ENCODE measurements at regions not wholly inside any gene's neighbourhood (a gene's known extent, or its start where the extent isn't known, plus 50 kb on each side); places are given as distances from the start of the nearest gene placed in this dataset.

DNA sequence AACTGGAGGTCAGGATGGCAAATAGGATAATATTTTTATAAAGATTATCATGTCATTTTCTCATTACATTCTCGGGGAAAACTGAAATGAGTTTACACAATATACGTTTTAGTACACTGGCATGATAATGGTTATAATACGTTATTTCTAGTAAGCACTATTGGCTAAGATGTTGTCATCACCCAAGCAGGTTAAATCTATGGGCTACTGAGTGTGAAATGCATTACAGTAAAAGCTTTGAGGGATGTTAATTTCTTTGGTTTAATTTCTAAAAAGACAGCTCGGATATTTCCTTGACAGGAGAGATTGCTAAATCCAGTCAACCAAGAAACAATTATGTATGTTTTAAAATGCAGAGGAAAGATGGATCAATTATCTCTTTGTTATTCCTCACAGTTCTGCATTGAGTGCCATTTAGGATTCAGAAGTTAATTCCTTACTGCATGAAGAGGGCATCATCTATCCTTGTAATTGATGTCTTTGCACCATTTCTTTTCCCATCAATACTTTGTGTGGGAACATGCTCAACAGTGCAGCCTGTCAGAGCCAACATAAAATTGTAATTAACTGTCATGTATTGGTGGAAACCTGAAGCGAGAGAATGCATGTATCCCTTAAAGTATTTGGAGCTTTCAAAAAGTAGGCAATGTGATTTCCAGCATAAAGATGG is 222.4 kb upstream of the ZP4 start:
- no peak overlapping the region for H3K4me3 ChIP-seq (ENCODE audit: low read depth, low read length)
- TF ChIP-seq, protein P1, sequence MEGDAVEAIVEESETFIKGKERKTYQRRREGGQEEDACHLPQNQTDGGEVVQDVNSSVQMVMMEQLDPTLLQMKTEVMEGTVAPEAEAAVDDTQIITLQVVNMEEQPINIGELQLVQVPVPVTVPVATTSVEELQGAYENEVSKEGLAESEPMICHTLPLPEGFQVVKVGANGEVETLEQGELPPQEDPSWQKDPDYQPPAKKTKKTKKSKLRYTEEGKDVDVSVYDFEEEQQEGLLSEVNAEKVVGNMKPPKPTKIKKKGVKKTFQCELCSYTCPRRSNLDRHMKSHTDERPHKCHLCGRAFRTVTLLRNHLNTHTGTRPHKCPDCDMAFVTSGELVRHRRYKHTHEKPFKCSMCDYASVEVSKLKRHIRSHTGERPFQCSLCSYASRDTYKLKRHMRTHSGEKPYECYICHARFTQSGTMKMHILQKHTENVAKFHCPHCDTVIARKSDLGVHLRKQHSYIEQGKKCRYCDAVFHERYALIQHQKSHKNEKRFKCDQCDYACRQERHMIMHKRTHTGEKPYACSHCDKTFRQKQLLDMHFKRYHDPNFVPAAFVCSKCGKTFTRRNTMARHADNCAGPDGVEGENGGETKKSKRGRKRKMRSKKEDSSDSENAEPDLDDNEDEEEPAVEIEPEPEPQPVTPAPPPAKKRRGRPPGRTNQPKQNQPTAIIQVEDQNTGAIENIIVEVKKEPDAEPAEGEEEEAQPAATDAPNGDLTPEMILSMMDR (IDR thresholded peaks at IDR 0.05; ENCODE audit: insufficient read depth, low read depth, low read length), result no peak
- no peak for DNase-seq (ENCODE audit: low read depth)

DNA sequence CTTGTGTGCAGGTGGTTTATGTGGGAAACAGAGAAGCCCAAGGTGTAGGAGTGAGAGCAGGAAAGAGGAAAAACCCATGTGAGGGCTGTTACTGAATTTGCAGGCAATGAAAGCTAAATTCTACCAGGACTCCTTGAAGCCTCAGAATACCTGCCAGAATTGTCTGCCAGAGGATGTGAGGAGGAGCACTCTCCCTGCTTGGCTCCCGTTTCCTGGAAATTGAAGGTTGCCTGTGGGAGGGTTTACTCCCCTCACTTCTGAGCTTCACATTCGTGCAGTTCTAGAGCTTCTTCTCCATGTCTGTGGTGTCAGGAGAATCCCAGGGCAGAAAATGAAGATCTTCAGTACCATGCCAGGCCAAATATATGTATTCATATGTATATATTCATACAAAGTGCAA is 220.8 kb upstream of the ZP4 start:
- TF ChIP-seq, protein P1 (IDR thresholded peaks at IDR 0.05; ENCODE audit: insufficient read depth, low read depth, low read length), result no peak
- no peak overlapping the region for H3K4me3 ChIP-seq (ENCODE audit: low read depth, low read length)
- no peak for DNase-seq (ENCODE audit: low read depth)

DNA sequence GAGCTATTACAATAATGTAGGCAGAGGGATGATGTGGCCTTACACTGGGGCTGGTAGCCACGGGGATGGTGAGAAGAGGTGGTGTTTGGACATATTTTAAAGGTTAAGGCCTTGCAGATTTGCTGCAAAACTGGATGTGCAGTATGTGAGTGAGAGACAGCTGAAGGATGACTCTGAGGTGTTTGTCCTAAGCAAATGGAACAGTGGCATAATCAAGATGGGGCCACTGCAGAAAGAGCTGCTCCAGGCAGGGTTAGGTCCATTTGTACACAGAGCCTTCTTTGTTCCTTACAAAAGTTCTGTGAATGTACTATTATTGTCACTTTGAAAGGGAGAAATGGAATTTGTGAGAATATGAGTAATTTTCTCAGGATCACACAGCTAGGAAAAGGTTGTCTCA is 220.4 kb upstream of the ZP4 start:
- TF ChIP-seq, protein P1 (IDR thresholded peaks at IDR 0.05; ENCODE audit: insufficient read depth, low read depth, low read length), result no peak
- DNase-seq (ENCODE audit: low read depth), result no peak
- H3K4me3 ChIP-seq (ENCODE audit: low read depth, low read length), result no peak overlapping the region

DNA sequence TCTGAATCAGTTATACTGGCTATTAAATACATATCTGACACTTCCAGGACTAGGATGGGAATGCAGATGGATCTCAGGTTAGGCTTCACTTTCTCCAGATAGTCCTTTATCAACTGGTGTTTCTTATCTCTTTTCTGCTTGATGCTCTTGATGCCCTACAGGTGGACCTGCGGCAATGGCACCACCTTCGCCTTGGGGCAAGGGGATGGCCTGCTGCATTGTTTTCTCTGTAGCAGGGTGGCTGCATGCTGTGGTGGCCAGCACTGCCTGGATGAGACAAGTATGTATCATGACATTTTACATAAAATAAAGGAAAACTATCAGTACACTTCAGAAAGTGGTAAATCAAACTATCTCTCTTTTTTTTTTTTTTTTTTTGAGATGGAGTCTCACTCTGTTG is 217.7 kb upstream of the ZP4 start:
- TF ChIP-seq, protein P1 (IDR thresholded peaks at IDR 0.05; ENCODE audit: insufficient read depth, low read depth, low read length), result no peak
- H3K4me3 ChIP-seq (ENCODE audit: low read depth, low read length), result no peak overlapping the region
- DNase-seq (ENCODE audit: low read depth), result no peak

DNA sequence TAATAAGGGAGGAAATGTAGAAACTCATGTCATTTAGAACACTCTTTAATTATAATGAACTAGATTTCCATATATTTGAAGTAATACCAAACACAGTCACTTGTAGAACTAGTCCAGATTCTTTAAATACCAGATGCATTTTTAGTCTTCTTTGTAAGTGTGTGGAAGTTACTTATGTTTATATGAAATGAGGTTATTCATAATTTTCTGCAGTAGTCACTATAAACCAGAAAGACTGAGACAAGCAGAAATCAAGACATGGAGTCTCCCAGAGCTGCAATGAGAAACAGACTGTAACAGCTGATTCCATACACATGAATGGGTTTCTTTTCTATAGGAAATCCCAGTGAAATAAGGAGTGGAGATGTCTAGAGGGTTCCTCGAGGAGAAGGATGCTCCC is 216.6 kb upstream of the ZP4 start:
- no peak for DNase-seq (ENCODE audit: low read depth)
- TF ChIP-seq, protein P1 (IDR thresholded peaks at IDR 0.05; ENCODE audit: insufficient read depth, low read depth, low read length), result no peak
- no peak overlapping the region for H3K4me3 ChIP-seq (ENCODE audit: low read depth, low read length)

DNA sequence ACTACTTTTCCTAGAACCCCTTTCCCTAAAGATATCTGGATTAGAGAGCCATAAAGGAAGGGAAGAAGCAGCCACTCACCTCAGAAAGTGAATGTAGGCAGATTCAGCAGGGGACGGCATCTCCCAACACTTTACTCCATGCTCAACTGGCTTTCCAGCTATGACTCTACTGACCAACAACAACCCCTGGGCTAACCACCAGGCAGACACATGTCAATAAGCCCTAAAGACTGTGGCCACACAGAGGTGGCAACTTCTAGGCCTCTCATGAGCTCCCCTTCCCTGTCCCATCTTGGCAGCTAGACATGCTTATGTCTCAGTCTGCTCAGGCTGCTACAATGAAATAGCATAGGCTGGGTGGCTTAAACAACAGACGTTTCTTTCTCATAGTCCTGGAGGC is 214.0 kb upstream of the ZP4 start:
- no peak overlapping the region for H3K4me3 ChIP-seq (ENCODE audit: low read depth, low read length)
- TF ChIP-seq, protein P1 (IDR thresholded peaks at IDR 0.05; ENCODE audit: insufficient read depth, low read depth, low read length), result no peak
- no peak for DNase-seq (ENCODE audit: low read depth)

DNA sequence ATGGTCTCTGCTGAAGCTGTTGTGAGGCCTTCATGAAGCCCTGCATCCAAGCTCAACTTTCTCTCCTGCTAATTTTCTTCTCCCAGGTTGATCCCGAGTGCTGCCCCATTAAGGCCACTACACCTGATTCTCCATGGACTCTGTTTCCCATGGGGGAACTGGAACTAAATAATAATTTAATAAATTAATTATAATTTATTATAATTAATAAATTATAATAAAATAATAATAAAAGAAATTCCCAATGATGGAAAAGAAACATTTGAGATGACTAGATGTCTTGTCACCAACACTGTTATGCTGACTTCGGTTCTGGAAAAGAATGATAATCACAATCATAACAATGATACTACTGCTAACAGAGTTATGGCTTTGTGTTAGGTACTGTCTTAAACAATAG is 211.2 kb upstream of the ZP4 start:
- no peak overlapping the region for H3K4me3 ChIP-seq (ENCODE audit: low read depth, low read length)
- TF ChIP-seq, protein P1 (IDR thresholded peaks at IDR 0.05; ENCODE audit: insufficient read depth, low read depth, low read length), result no peak

More for the DNA sequence above, 211.2 kb upstream of the ZP4 start:
- DNase-seq (ENCODE audit: low read depth), result no peak
